Right atrium auricular region (tissue), 2 donors: ENCODE measurements at regions not wholly inside any gene's neighbourhood (a gene's known extent, or its start where the extent isn't known, plus 50 kb on each side); places are given as distances from the start of the nearest gene placed in this dataset.

Source experiments
- DNase-seq: peaks from one replicate; pipeline ENCODE4 v3.0.0-alpha.2; 2019; ENCODE audit warnings: low spot score
- H3K27ac ChIP-seq, 2 donors: fragments of 200-600 bp; sonication (generic); 1 replicate in 1 of 2; 2 replicates in 1 of 2; pipeline ENCODE4 v1.5.1; 2016 to 2019
- H3K27me3 ChIP-seq, 2 donors: fragments of 200-600 bp; sonication (generic); one replicate each; pipeline versions ENCODE4 v1.5.1 to v1.6.0; 2017 to 2019
- H3K36me3 ChIP-seq: fragments of 200-600 bp; sonication (generic); one replicate; pipeline ENCODE4 v1.5.1; 2016
- H3K4me1 ChIP-seq, 2 donors: fragments of 200-600 bp; sonication (generic); one replicate each; pipeline versions ENCODE4 v1.5.1 to v1.6.0; 2017 to 2019
- H3K4me3 ChIP-seq, 2 donors: fragments of 200-600 bp; sonication (generic); 1 replicate in 1 of 2; 2 replicates in 1 of 2; pipeline ENCODE4 v1.5.1; 2017 to 2019; ENCODE audit warnings: mild to moderate bottlenecking in 1 of 2, moderate library complexity in 1 of 2
- H3K9me3 ChIP-seq, 2 donors: fragments of 200-600 bp; sonication (generic); one replicate each; pipeline ENCODE4 v1.5.1; 2019
- TF ChIP-seq, protein P1 (sequence below), 2 donors: fragments of 200-600 bp; sonication (generic); IDR thresholded peaks; one replicate each; pipeline ENCODE4 v1.5.1; 2019; ENCODE audit warnings: antibody characterized with exemption in 2 of 2

GRCh38 chr1:90507173-90507572 lies 209.9 kb downstream of the BARHL2 start:
- Histone ChIP-seq H3K4me1 (no peaks in the 10 kb centered on the region), H3K27me3 (no peaks in the 10 kb centered on the region), H3K9me3 (no peaks in the 10 kb centered on the region), H3K4me3 (no peak overlapping the region), H3K27ac (no peak overlapping the region), H3K36me3 (no peaks in the 10 kb centered on the region)
- TF ChIP-seq, protein P1, sequence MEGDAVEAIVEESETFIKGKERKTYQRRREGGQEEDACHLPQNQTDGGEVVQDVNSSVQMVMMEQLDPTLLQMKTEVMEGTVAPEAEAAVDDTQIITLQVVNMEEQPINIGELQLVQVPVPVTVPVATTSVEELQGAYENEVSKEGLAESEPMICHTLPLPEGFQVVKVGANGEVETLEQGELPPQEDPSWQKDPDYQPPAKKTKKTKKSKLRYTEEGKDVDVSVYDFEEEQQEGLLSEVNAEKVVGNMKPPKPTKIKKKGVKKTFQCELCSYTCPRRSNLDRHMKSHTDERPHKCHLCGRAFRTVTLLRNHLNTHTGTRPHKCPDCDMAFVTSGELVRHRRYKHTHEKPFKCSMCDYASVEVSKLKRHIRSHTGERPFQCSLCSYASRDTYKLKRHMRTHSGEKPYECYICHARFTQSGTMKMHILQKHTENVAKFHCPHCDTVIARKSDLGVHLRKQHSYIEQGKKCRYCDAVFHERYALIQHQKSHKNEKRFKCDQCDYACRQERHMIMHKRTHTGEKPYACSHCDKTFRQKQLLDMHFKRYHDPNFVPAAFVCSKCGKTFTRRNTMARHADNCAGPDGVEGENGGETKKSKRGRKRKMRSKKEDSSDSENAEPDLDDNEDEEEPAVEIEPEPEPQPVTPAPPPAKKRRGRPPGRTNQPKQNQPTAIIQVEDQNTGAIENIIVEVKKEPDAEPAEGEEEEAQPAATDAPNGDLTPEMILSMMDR (IDR thresholded peaks at IDR 0.05), result no peak
- DNase-seq, result no peak

DNA sequence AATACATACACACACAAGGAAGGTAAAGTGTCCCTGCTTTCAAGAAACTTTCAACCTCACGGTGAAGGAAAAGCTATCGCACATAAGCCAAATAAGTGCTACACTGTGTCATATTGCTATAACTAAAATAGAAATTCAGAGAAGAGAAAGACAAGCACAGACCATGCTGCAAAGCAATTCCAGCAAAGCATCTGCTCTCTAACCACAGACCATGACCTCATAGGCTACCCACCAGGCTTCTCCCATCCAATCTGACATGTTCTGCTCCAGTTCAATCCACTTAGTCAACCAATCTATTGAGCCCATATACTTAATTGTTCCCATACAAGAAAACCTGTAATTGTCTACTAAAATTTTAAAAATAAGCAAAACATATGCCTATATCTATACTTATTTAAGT lies 211.3 kb downstream of the BARHL2 start:
- TF ChIP-seq, protein P1 (IDR thresholded peaks at IDR 0.05), result no peak
- H3K27ac ChIP-seq, result no peak overlapping the region
- H3K4me1 ChIP-seq, result no peaks in the 10 kb centered on the region
- no peaks in the 10 kb centered on the region for H3K9me3 ChIP-seq
- no peak overlapping the region for H3K4me3 ChIP-seq
- no peaks in the 10 kb centered on the region for H3K27me3 ChIP-seq
- no peaks in the 10 kb centered on the region for H3K36me3 ChIP-seq
- DNase-seq, result no peak

DNA sequence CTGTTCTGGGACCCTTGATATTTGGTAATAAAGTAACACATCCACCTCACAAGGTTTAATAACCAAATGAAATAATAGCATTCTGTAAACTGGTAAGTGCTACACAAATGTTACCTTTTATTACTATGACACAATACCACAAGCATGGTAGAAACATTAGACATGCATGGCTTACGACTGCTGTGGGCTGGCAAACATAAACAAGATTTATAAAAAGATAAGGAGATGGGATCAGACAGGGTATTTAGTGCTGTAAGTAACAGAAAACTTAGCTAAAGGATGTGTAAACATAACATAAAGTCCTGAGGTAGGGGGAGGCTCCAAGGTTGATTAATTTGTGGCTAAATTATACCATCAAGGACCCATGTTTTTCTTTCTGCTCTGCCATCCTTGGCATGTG lies 212.6 kb downstream of the BARHL2 start:
- Histone ChIP-seq H3K27ac (no peak overlapping the region), H3K9me3 (no peaks in the 10 kb centered on the region), H3K4me3 (no peak overlapping the region), H3K4me1 (no peaks in the 10 kb centered on the region), H3K27me3 (no peaks in the 10 kb centered on the region), H3K36me3 (no peaks in the 10 kb centered on the region)
- TF ChIP-seq, protein P1 (IDR thresholded peaks at IDR 0.05), result no peak
- no peak for DNase-seq

- H3K9me3 ChIP-seq, result no peaks in the 10 kb centered on the region
- TF ChIP-seq, protein P1 (IDR thresholded peaks at IDR 0.05), result no peak
- H3K4me1 ChIP-seq, result no peaks in the 10 kb centered on the region
- DNase-seq, result no peak
- no peak overlapping the region for H3K27ac ChIP-seq
- H3K27me3 ChIP-seq, result no peaks in the 10 kb centered on the region
- no peak overlapping the region for H3K4me3 ChIP-seq
- H3K36me3 ChIP-seq, result no peaks in the 10 kb centered on the region
These were observed 214.4 kb downstream of the BARHL2 start for GRCh38 chr1:90502696-90503095.

DNA sequence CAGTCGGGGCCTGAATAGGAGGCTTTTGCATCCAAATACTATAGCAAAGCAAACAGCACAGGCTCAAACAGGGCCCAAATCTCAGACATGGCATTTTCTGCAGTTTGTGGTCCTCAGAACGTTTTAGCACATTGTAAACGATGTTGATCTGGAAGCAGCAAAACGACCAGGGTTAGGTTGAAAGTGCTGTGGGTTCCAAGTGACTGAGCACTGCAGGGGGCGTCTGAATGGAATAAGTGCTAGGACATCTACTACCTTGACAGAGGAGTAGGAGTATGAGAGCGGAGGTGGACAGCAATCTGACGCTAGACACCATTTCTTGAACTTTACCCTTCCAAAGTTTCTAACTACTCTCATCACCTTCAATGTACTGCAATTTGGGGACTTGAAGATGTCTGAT lies 214.9 kb downstream of the BARHL2 start:
- no peak for DNase-seq
- Histone ChIP-seq H3K36me3 (no peaks in the 10 kb centered on the region), H3K4me1 (no peaks in the 10 kb centered on the region), H3K27ac (no peak overlapping the region), H3K4me3 (no peak overlapping the region), H3K9me3 (no peaks in the 10 kb centered on the region), H3K27me3 (no peaks in the 10 kb centered on the region)
- TF ChIP-seq, protein P1 (IDR thresholded peaks at IDR 0.05), result no peak

GRCh38 chr1:90501281-90501680 lies 215.8 kb downstream of the BARHL2 start:
- Histone ChIP-seq H3K36me3 (no peaks in the 10 kb centered on the region), H3K27me3 (no peaks in the 10 kb centered on the region), H3K27ac (no peak overlapping the region), H3K4me3 (no peak overlapping the region), H3K4me1 (no peaks in the 10 kb centered on the region), H3K9me3 (no peaks in the 10 kb centered on the region)
- no peak for DNase-seq
- TF ChIP-seq, protein P1 (IDR thresholded peaks at IDR 0.05), result no peak
